Heart right ventricle (tissue), 16 donors: ENCODE measurements at regions not wholly inside any gene's neighbourhood (a gene's known extent, or its start where the extent isn't known, plus 50 kb on each side); places are given as distances from the start of the nearest gene placed in this dataset.

Source experiments
- ATAC-seq, 8 donors: fragments of 200-7000 bp; cut with Tn5 transposase; one replicate each; pipeline ENCODE4 v1.9.1; 2020; ENCODE audit warnings: mild to moderate bottlenecking in 8 of 8, moderate library complexity in 8 of 8, moderate number of reproducible peaks in 1 of 8
- DNase-seq, 2 donors: peaks; one replicate each; pipeline ENCODE4 v3.0.0-alpha.2; 2020
- H3K27ac ChIP-seq, 10 donors: fragments of 200-600 bp; sonication (generic) in 2 of 10; one replicate each; pipeline versions ENCODE4 v1.5.0 to v1.8.0; 2020 to 2022; ENCODE audit warnings: mild to moderate bottlenecking in 3 of 10
- H3K27me3 ChIP-seq, 7 donors: fragments of 200-600 bp; one replicate each; pipeline ENCODE4 v1.8.0; 2021 to 2022; ENCODE audit warnings: mild to moderate bottlenecking in 2 of 7
- H3K36me3 ChIP-seq, 9 donors: fragments of 200-600 bp; sonication (generic) in 1 of 9; one replicate each; pipeline versions ENCODE4 v1.5.0 to v1.8.0; 2020 to 2022; ENCODE audit warnings: mild to moderate bottlenecking in 2 of 9
- H3K4me1 ChIP-seq, 9 donors: fragments of 200-600 bp; sonication (generic) in 1 of 9; one replicate each; pipeline versions ENCODE4 v1.5.0 to v1.8.0; 2020 to 2022; ENCODE audit warnings: mild to moderate bottlenecking in 4 of 9
- H3K4me3 ChIP-seq, 10 donors: fragments of 200-600 bp; sonication (generic) in 2 of 10; one replicate each; pipeline versions ENCODE4 v1.5.0 to v1.8.0; 2020 to 2022; ENCODE audit warnings: mild to moderate bottlenecking in 7 of 10, moderate library complexity in 2 of 10
- H3K9me3 ChIP-seq, 11 donors: fragments of 200-600 bp in 10 of 11; sonication (generic) in 2 of 11; one replicate each; pipeline versions ENCODE4 v1.5.0 to v1.8.0; 2013 to 2022; ENCODE audit warnings: mild to moderate bottlenecking in 2 of 11, control low read depth in 1 of 11, moderate library complexity in 1 of 11
- CTCF ChIP-seq, 9 donors: fragments of 200-600 bp; sonication (generic) in 2 of 9; IDR thresholded peaks; one replicate each; pipeline versions ENCODE4 v1.5.0 to v1.8.0; 2021 to 2022; ENCODE audit warnings: antibody characterized with exemption in 9 of 9, mild to moderate bottlenecking in 5 of 9, moderate library complexity in 1 of 9
- WGBS, 2 donors: extraction: QIAGEN DNeasy Blood & Tissue Kit; methylation state at CpG; one replicate each; pipeline ENCODE4 v1.1.7; 2013; ENCODE audit warnings: inconsistent platforms in 1 of 2; 5-methylcytosine and 5-hydroxymethylcytosine counted together
- intact Hi-C, 10 donors: fragments of 100-400 bp; cut with DNase I; formaldehyde crosslinking; loops; one replicate each; pipeline versions ENCODE4 v1.11.1 to v1.14.2; 2022
- donor health status: Arrhythmogenic right ventricular cardiomyopathy.
- donor health status: ischemic (EF 13 %, LVEDD 7.1; RV severe dilation, severe dysfunction).
- donor health status: healthy with polysubstance abuse.
- donor health status: DM: no; HTN: yes; CAD: no.
- donor health status: DM: no; HTN: no; CAD: no.
- donor health status: ischemic (EF 25% LVEDD 6.9; RV normal size, moderate dysfunction).
- donor health status: ischemic (EF 25% LVEDD 5.7; RV mildly dilated, moderate dysfunction).
- donor health status: healthy.
- donor health status: DM: yes; HTN: yes; CAD: no.
- donor health status: Ischemic cardiomyopathy.
- donor health status: ischemic (EF 35%, LVEDD 5.7; RV mildly dilated, moderate dysfunction).
- donor health status: nonischemic (EF 11% LVEDD 7.7; RV severe dilation, severe dysfunction).
- donor health status: DM: yes; HTN: yes; CAD: no.
- donor health status: PGD.
- donor health status: ischemic (EF 29% LVEDD 5.4; RV normal size, mild dysfunction).
- donor health status: nonischemic (EF 23%, LVEDD 6.1; RV moderate dilation, normal function).

GRCh38 chr12:88726806-88727720 is 146.8 kb upstream of the KITLG start:
- DNase-seq (no peak), ATAC-seq (no peak)
- Histone ChIP-seq H3K27me3 (no peaks in the 10 kb centered on the region), H3K4me1 (no peaks in the 10 kb centered on the region), H3K4me3 (no peak overlapping the region), H3K9me3 (no peaks in the 10 kb centered on the region), H3K36me3 (no peaks in the 10 kb centered on the region), H3K27ac (no peak overlapping the region)
- 91% methylated on average over 3 of the region's 3 CpGs for WGBS, 2 donors
- no peak for TF ChIP-seq CTCF (IDR thresholded peaks at IDR 0.05)
- intact Hi-C loops: no loop called here

- Histone ChIP-seq H3K9me3 (no peaks in the 10 kb centered on the region), H3K27ac (no peak overlapping the region), H3K36me3 (no peaks in the 10 kb centered on the region), H3K27me3 (no peaks in the 10 kb centered on the region), H3K4me1 (no peaks in the 10 kb centered on the region), H3K4me3 (no peak overlapping the region)
- DNase-seq: no peak
- ATAC-seq: no peak
- no peak for TF ChIP-seq CTCF (IDR thresholded peaks at IDR 0.05)
- intact Hi-C loops: no loop called here
- WGBS, 2 donors: 88 to 93% methylated on average over 1 of the region's 1 CpG
Observed at GRCh38 chr12:88725592-88726143, 145.4 kb upstream of the KITLG start.

- Histone ChIP-seq H3K36me3 (no peaks in the 10 kb centered on the region), H3K27ac (no peak overlapping the region), H3K4me3 (no peak overlapping the region), H3K9me3 (no peaks in the 10 kb centered on the region), H3K4me1 (no peaks in the 10 kb centered on the region), H3K27me3 (no peaks in the 10 kb centered on the region)
- TF ChIP-seq CTCF (IDR thresholded peaks at IDR 0.05): no peak
- ATAC-seq (no peak), DNase-seq (no peak)
- WGBS, 2 donors: 82 to 89% methylated on average over 3 of the region's 3 CpGs
- intact Hi-C loops: no loop called here
Observed at GRCh38 chr12:88723219-88723618, 142.9 kb upstream of the KITLG start.

GRCh38 chr12:88720785-88721650 is 140.7 kb upstream of the KITLG start:
- TF ChIP-seq CTCF (IDR thresholded peaks at IDR 0.05): no peak
- no peak overlapping the region for H3K4me3 ChIP-seq

More at GRCh38 chr12:88720785-88721650, 140.7 kb upstream of the KITLG start:
- Histone ChIP-seq H3K27me3 (no peaks in the 10 kb centered on the region), H3K4me1 (no peaks in the 10 kb centered on the region), H3K27ac (no peak overlapping the region), H3K36me3 (no peaks in the 10 kb centered on the region), H3K9me3 (no peaks in the 10 kb centered on the region)
- 89 to 92% methylated on average over 5 of the region's 5 CpGs for WGBS, 2 donors
- DNase-seq (no peak), ATAC-seq (no peak)
- intact Hi-C loops: no loop called here
